Naive thymus-derived CD4-positive, alpha-beta T cell (primary cell): ENCODE measurements at regions not wholly inside any gene's neighbourhood (a gene's known extent, or its start where the extent isn't known, plus 50 kb on each side); places are given as distances from the start of the nearest gene placed in this dataset.

Source experiments
- ATAC-seq: fragments of 150-1000 bp; cut with Tn5 transposase; 2 replicates; pipeline ENCODE4 v1.10.0; 2021; ENCODE audit warnings: mild to moderate bottlenecking, moderate library complexity
- CTCF ChIA-PET: fragments of 350-600 bp; sonication (Branson Sonifier 250); formaldehyde crosslinking; loops from one replicate; lab custom pipeline; 2021; ENCODE audit warnings: antibody characterized with exemption; lab: Charles Lee
- POLR2A ChIA-PET: fragments of 350-600 bp; sonication (Branson Sonifier 250); formaldehyde crosslinking; loops from one replicate; lab custom pipeline; 2021; ENCODE audit warnings: antibody characterized with exemption, inconsistent platforms; lab: Charles Lee
- DNase-seq, 9 donors: peaks; one replicate each; pipeline versions ENCODE4 v3.0.0 to v3.0.0-alpha.2; 2020 to 2022; ENCODE audit warnings: mixed read lengths in 1 of 9
- H3K27ac ChIP-seq: one replicate; pipeline ENCODE4 v1.7.0; 2013; ENCODE audit warnings: mild to moderate bottlenecking, low read depth, low read length, moderate library complexity
- H3K27me3 ChIP-seq, 2 donors: one replicate each; pipeline ENCODE4 v1.7.0; 2013; ENCODE audit warnings: low read length in 2 of 2, mild to moderate bottlenecking in 2 of 2, moderate library complexity in 2 of 2; ENCODE audit not compliant: control insufficient read depth in 2 of 2, insufficient read depth in 2 of 2
- H3K36me3 ChIP-seq, 3 experiments: 1 replicate in 2 of 3; 2 replicates in 1 of 3; pipeline ENCODE4 v1.7.0; 2013; ENCODE audit warnings: low read length in 3 of 3, mild to moderate bottlenecking in 3 of 3, moderate library complexity in 1 of 3; ENCODE audit not compliant: insufficient read depth in 3 of 3, control insufficient read depth in 2 of 3
- H3K4me1 ChIP-seq, 2 donors: one replicate each; pipeline ENCODE4 v1.7.0; 2013; ENCODE audit warnings: low read length in 2 of 2, mild to moderate bottlenecking in 2 of 2, moderate library complexity in 1 of 2; ENCODE audit not compliant: control insufficient read depth in 2 of 2, insufficient read depth in 2 of 2
- H3K4me3 ChIP-seq: 2 replicates; pipeline ENCODE4 v1.7.0; 2013; ENCODE audit warnings: mild to moderate bottlenecking, low read length
- H3K9me3 ChIP-seq, 3 experiments: 1 replicate in 2 of 3; 2 replicates in 1 of 3; pipeline ENCODE4 v1.7.0; 2013; ENCODE audit warnings: low read length in 3 of 3; ENCODE audit not compliant: control insufficient read depth in 2 of 3
- H3K27ac Mint-ChIP-seq, 9 donors: one replicate each; pipeline ENCODE4 v1.8.0; 2020 to 2022; ENCODE audit warnings: mixed read lengths in 9 of 9, mild to moderate bottlenecking in 8 of 9, moderate library complexity in 5 of 9, inconsistent platforms in 2 of 9
- H3K27me3 Mint-ChIP-seq, 5 donors: one replicate each; pipeline ENCODE4 v1.8.0; 2021 to 2022; ENCODE audit warnings: mixed read lengths in 5 of 5, mild to moderate bottlenecking in 1 of 5
- H3K36me3 Mint-ChIP-seq, 5 donors: one replicate each; pipeline ENCODE4 v1.8.0; 2020 to 2022; ENCODE audit warnings: mixed read lengths in 5 of 5, mild to moderate bottlenecking in 3 of 5, inconsistent platforms in 1 of 5
- H3K4me1 Mint-ChIP-seq, 7 donors: one replicate each; pipeline ENCODE4 v1.8.0; 2020 to 2022; ENCODE audit warnings: mixed read lengths in 7 of 7, mild to moderate bottlenecking in 3 of 7, inconsistent platforms in 1 of 7
- H3K4me3 Mint-ChIP-seq, 10 donors: one replicate each; pipeline ENCODE4 v1.8.0; 2020 to 2022; ENCODE audit warnings: mild to moderate bottlenecking in 10 of 10, mixed read lengths in 10 of 10, moderate library complexity in 6 of 10, inconsistent platforms in 2 of 10
- H3K9me3 Mint-ChIP-seq, 11 donors: one replicate each; pipeline ENCODE4 v1.8.0; 2020 to 2022; ENCODE audit warnings: mixed read lengths in 11 of 11, mild to moderate bottlenecking in 4 of 11, inconsistent platforms in 1 of 11, moderate library complexity in 1 of 11
- intact Hi-C, 2 donors: fragments of 100-400 bp; cut with micrococcal nuclease; formaldehyde crosslinking; loops; one replicate each; pipeline ENCODE4 v1.15.1; 2023

GRCh38 chrX:68897118-68897945 is 68.5 kb downstream of the EFNB1 start:
- no peak overlapping the region for H3K4me3 Mint-ChIP-seq
- intact Hi-C loops = no loop called here

GRCh38 chrX:68896581-68896980 is 67.8 kb downstream of the EFNB1 start:
- Mint-ChIP-seq H3K4me1 (peaks cover 0 to 17% (median 8%) of the 10 kb centered on the region in 7 donors), H3K27ac (peak overlapping the region in 1 of 9 donors; percentile 23), H3K4me3 (peak overlapping the region in 1 of 10 donors; percentile 37), H3K9me3 (peaks cover 0 to 1% (median 0%) of the 10 kb centered on the region in 11 donors), H3K27me3 (no peaks in the 10 kb centered on the region), H3K36me3 (no peaks in the 10 kb centered on the region)
- no peaks in the 10 kb centered on the region for H3K36me3 ChIP-seq
- no peak overlapping the region for H3K27ac ChIP-seq
- H3K27me3 ChIP-seq = no peaks in the 10 kb centered on the region
- ATAC-seq (no peak), DNase-seq (no peak)
- H3K4me1 ChIP-seq = no peaks in the 10 kb centered on the region
- no peak overlapping the region for H3K4me3 ChIP-seq
- intact Hi-C loops = no loop called here
- ChIA-PET POLR2A (no interaction called here), CTCF (no interaction called here)
- no peaks in the 10 kb centered on the region for H3K9me3 ChIP-seq

More at GRCh38 chrX:68897118-68897945, 68.5 kb downstream of the EFNB1 start:
- Histone ChIP-seq H3K36me3 (no peaks in the 10 kb centered on the region), H3K27me3 (no peaks in the 10 kb centered on the region), H3K4me3 (no peak overlapping the region), H3K9me3 (no peaks in the 10 kb centered on the region), H3K4me1 (no peaks in the 10 kb centered on the region), H3K27ac (no peak overlapping the region)
- peaks cover 0 to 17% (median 8%) of the 10 kb centered on the region in 7 donors for H3K4me1 Mint-ChIP-seq
- peaks cover 0 to 1% (median 0%) of the 10 kb centered on the region in 11 donors for H3K9me3 Mint-ChIP-seq
- ATAC-seq = no peak
- ChIA-PET POLR2A (no interaction called here), CTCF (no interaction called here)
- no peak for DNase-seq
- no peaks in the 10 kb centered on the region for H3K36me3 Mint-ChIP-seq
- H3K27me3 Mint-ChIP-seq = no peaks in the 10 kb centered on the region
- peak overlapping the region in 2 of 9 donors; percentile 37 to 41 for H3K27ac Mint-ChIP-seq

- ATAC-seq (no peak), DNase-seq (no peak)
- no peaks in the 10 kb centered on the region for H3K27me3 Mint-ChIP-seq
- CTCF ChIA-PET = no interaction called here
- Histone ChIP-seq H3K9me3 (no peaks in the 10 kb centered on the region), H3K4me3 (no peak overlapping the region), H3K4me1 (no peaks in the 10 kb centered on the region), H3K36me3 (no peaks in the 10 kb centered on the region), H3K27me3 (no peaks in the 10 kb centered on the region), H3K27ac (no peak overlapping the region)
- no peaks in the 10 kb centered on the region for H3K36me3 Mint-ChIP-seq
- H3K27ac Mint-ChIP-seq = peak overlapping the region in 1 of 9 donors; percentile 34
- peak overlapping the region in 3 of 10 donors; percentile 33 to 79 (median 74) for H3K4me3 Mint-ChIP-seq
- intact Hi-C loops = loop anchor here in 1 of 2 donors (2.0 kb wide), 1 partner anchor 67 kb away; the partner anchor contains the start of gene EFNB1
- peaks cover 0 to 1% (median 0%) of the 10 kb centered on the region in 11 donors for H3K9me3 Mint-ChIP-seq
- POLR2A ChIA-PET = no interaction called here
- peaks cover 0 to 17% (median 9%) of the 10 kb centered on the region in 7 donors for H3K4me1 Mint-ChIP-seq
Measured at GRCh38 chrX:68895778-68896177, 67.0 kb downstream of the EFNB1 start.

DNA sequence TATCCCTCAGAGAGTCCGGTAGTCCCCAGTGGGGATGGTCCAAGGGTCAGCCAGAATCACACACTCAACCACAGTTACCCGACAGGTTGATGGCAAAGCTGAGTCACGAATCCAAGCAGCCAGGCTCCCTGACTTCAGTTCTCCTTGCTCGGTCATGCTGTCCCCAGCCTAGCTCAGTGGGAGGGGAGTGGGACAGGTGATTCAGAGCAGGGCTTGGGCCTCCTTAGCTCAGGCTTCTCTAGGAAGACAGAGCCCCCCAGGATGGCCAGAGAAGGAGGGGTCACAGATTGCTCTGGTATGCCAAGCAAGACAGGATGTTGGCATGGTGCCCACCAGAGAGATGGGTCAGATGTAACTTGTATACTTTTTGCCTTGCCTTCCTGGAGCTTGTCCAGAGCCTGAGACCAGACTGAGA is 66.5 kb downstream of the EFNB1 start:
- ATAC-seq = no peak
- Mint-ChIP-seq H3K36me3 (no peaks in the 10 kb centered on the region), H3K4me1 (peaks cover 0 to 17% (median 10%) of the 10 kb centered on the region in 7 donors), H3K27ac (no peak overlapping the region), H3K4me3 (peak overlapping the region in 4 of 10 donors; percentile 72 to 79 (median 76)), H3K27me3 (no peaks in the 10 kb centered on the region), H3K9me3 (peaks cover 0 to 1% (median 0%) of the 10 kb centered on the region in 11 donors)
- CTCF ChIA-PET = no interaction called here
- DNase-seq = peak in 2 of 9 donors; percentile 4
- H3K4me3 ChIP-seq = no peak overlapping the region
- no peaks in the 10 kb centered on the region for H3K9me3 ChIP-seq
- intact Hi-C loops = loop anchor here in 1 of 2 donors (2.0 kb wide), 1 partner anchor 67 kb away; the partner anchor contains the start of gene EFNB1
- no peaks in the 10 kb centered on the region for H3K36me3 ChIP-seq
- H3K27ac ChIP-seq = no peak overlapping the region
- H3K4me1 ChIP-seq = no peaks in the 10 kb centered on the region
- POLR2A ChIA-PET = no interaction called here
- no peaks in the 10 kb centered on the region for H3K27me3 ChIP-seq

DNA sequence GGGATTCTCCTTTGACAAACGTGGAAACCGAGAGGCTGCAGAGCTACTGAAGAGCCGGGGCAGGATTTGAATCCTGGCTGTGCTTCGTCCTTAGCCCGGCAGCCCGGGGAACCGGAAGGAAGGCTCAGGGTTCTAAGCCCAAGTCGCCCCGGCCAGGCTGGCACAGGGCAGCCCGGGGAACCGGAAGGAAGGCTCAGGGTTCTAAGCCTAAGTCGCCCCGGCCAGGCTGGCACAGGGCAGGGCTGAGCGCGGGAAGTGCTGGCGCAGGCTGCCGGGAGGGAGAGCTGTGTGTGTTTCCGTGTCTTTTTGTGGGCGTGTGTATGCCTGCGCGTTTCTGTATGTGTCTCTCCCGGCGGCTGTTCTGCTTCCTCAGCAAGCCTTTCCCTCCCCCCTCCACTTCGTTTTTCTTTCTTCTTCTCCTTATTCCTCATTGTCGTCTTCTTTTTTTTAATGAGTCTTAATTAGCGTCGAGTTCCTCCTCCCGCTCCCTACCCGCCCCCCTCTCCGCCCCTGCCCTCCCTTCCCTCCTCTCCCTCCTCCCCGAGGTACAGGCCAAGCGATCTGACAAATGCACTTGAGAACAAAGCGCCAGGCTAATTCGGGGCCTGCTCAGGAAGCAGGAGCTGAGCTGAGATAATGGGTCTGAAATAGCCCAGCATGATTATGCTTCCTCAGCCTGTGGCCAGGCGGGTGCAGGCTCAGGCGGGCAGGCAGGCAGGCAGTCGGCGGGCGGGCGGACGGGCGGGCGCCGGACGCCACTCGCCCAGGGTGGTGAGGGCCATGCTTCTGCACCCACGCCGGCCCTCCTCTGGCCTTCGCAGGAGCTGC is 65.9 kb downstream of the EFNB1 start:
- H3K27ac Mint-ChIP-seq = peak overlapping the region in 6 of 9 donors; percentile 19 to 86 (median 66)
- no peaks in the 10 kb centered on the region for H3K36me3 Mint-ChIP-seq

DNA sequence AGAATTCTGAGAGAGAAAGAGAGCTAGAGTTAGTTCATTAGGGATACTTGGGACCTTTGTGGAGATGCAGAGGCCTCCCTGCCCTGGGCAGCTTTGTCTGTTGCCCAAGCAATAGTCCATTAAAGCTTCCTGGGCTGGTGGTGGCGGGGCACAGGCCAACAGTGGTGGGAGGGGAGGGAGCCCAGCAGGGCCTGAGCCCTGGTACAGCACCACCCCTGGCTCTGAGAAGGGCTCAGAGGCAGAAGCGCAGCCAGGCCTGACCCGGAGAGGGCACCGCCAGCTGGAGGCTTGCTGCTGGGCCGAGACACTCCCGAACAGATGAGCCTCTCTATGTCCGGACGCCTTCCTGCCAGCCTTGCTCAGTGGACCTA is 65.3 kb downstream of the EFNB1 start:
- ChIA-PET CTCF (interaction anchor here (0.6 kb wide), 1 partner anchor 742 kb away, joined by 3 read pairs; no protein-coding TSS in a partner anchor), POLR2A (no interaction called here)
- H3K9me3 Mint-ChIP-seq = peaks cover 0 to 1% (median 0%) of the 10 kb centered on the region in 11 donors
- H3K27ac Mint-ChIP-seq = peak overlapping the region in 7 of 9 donors; percentile 60 to 83 (median 74)
- Histone ChIP-seq H3K27me3 (no peaks in the 10 kb centered on the region), H3K36me3 (no peaks in the 10 kb centered on the region), H3K9me3 (no peaks in the 10 kb centered on the region), H3K4me3 (no peak overlapping the region), H3K4me1 (no peaks in the 10 kb centered on the region), H3K27ac (no peak overlapping the region)
- ATAC-seq (peak; percentile 30), DNase-seq (peak in 2 of 9 donors; percentile 1 to 3)
- H3K36me3 Mint-ChIP-seq = no peaks in the 10 kb centered on the region
- peak overlapping the region in 6 of 10 donors; percentile 13 to 77 (median 48) for H3K4me3 Mint-ChIP-seq
- intact Hi-C loops = loop anchor here in 1 of 2 donors (2.0 kb wide), 1 partner anchor 65 kb away; the partner anchor contains the start of gene EFNB1
- peaks cover 0 to 17% (median 10%) of the 10 kb centered on the region in 7 donors for H3K4me1 Mint-ChIP-seq
- no peaks in the 10 kb centered on the region for H3K27me3 Mint-ChIP-seq

More for the DNA sequence above, 65.9 kb downstream of the EFNB1 start:
- Histone ChIP-seq H3K36me3 (no peaks in the 10 kb centered on the region), H3K9me3 (no peaks in the 10 kb centered on the region), H3K4me1 (no peaks in the 10 kb centered on the region), H3K27me3 (no peaks in the 10 kb centered on the region), H3K4me3 (no peak overlapping the region), H3K27ac (no peak overlapping the region)
- ChIA-PET CTCF (no interaction called here), POLR2A (no interaction called here)
- intact Hi-C loops = loop anchor here in 1 of 2 donors (2.0 kb wide), 1 partner anchor 66 kb away; the partner anchor contains the start of gene EFNB1
- Mint-ChIP-seq H3K27me3 (no peaks in the 10 kb centered on the region), H3K4me3 (peak overlapping the region; percentile 35 to 86 (median 74)), H3K4me1 (peaks cover 0 to 17% (median 10%) of the 10 kb centered on the region in 7 donors), H3K9me3 (peaks cover 0 to 1% (median 0%) of the 10 kb centered on the region in 11 donors)
- peak in 5 of 9 donors; percentile 6 to 19 (median 8) for DNase-seq
- peak; percentile 74 for ATAC-seq
